ENCODE measurements at regions not wholly inside any gene's neighbourhood (a gene's known extent, or its start where the extent isn't known, plus 50 kb on each side); places are given as distances from the start of the nearest gene placed in this dataset.

- no peak overlapping the region for H2AK5ac ChIP-seq (ENCODE audit: insufficient read length, low read length)
- no peaks in the 10 kb centered on the region for H4K20me1 ChIP-seq (ENCODE audit: control insufficient read depth, insufficient read depth, insufficient read length)
- no peak overlapping the region for H2BK20ac ChIP-seq (ENCODE audit: low read depth, low read length, poor library complexity, severe bottlenecking)
- H4K8ac ChIP-seq (replicated peaks; ENCODE audit: insufficient read length, low read depth, low read length), result no peak overlapping the region
- H3K23me2 ChIP-seq (ENCODE audit: insufficient read length, low read depth, low read length, poor library complexity, severe bottlenecking), result no peaks in the 10 kb centered on the region
- no peaks in the 10 kb centered on the region for H3K27me3 ChIP-seq (ENCODE audit: insufficient read depth, low read length)
- DNase-seq, result no peak
- Mint-ChIP-seq H3K4me3 (no peak overlapping the region), H3K9me3 (peaks cover 11 to 18% of the 10 kb centered on the region in 2 experiments), H3K27me3 (ENCODE audit: low read depth) (no peaks in the 10 kb centered on the region), H3K36me3 (ENCODE audit: insufficient read depth in 1 of 3, low read depth in 3 of 3) (peaks cover 0 to 6% (median 0%) of the 10 kb centered on the region in 3 experiments; a peak in 3 of 7 replicates), H3K27ac (no peak overlapping the region), H3K4me1 (peaks cover 18 to 21% of the 10 kb centered on the region in 2 experiments)
- WGBS (ENCODE audit: extremely low coverage, insufficient read length, low lambda C conversion rate), result no CpG with 5 or more reads among the region's 2 CpGs
- no peak overlapping the region for H2BK5ac ChIP-seq (ENCODE audit: insufficient read length, low read length)
- no peak overlapping the region for H4K5ac ChIP-seq (ENCODE audit: insufficient read length, low read depth, low read length)
- no peak overlapping the region for H3K27ac ChIP-seq (ENCODE audit: insufficient read length, low read depth, low read length)
- H3K56ac ChIP-seq (ENCODE audit: insufficient read length, low read depth, low read length), result no peak overlapping the region
- H3K23ac ChIP-seq (ENCODE audit: insufficient read length, low read depth, low read length), result no peak overlapping the region
- no peak overlapping the region for H3T11ph ChIP-seq (ENCODE audit: low read length)
- H3K79me2 ChIP-seq (ENCODE audit: insufficient read depth, low read length), result no peaks in the 10 kb centered on the region
- no peaks in the 10 kb centered on the region for H3K79me1 ChIP-seq (ENCODE audit: insufficient read depth, low read depth, low read length, poor library complexity, severe bottlenecking)
- H3K18ac ChIP-seq (ENCODE audit: insufficient read length, low read depth, low read length), result no peak overlapping the region
- H3K9me3 ChIP-seq (ENCODE audit: control insufficient read depth, low read depth, low read length), result no peaks in the 10 kb centered on the region
- H2BK15ac ChIP-seq (ENCODE audit: low read depth, low read length), result no peak overlapping the region
- no peak overlapping the region for H3K14ac ChIP-seq (ENCODE audit: insufficient read depth, low read length)
- H2BK120ac ChIP-seq (ENCODE audit: low read depth, low read length, poor library complexity, severe bottlenecking), result no peak overlapping the region
- no peak overlapping the region for H3K4ac ChIP-seq (ENCODE audit: low read depth, low read length)
- H2AFZ ChIP-seq (ENCODE audit: low read length), result no peak overlapping the region
- no peak overlapping the region for H3K4me2 ChIP-seq (ENCODE audit: insufficient read depth, insufficient read length, low read length)
- no peak overlapping the region for H4K91ac ChIP-seq (ENCODE audit: insufficient read length, low read depth, low read length)
- no peak overlapping the region for H2BK12ac ChIP-seq (ENCODE audit: insufficient read length, low read depth, low read length)
- no peak for TF ChIP-seq CTCF (conservative IDR thresholded peaks at IDR 0.05)
- H3K9ac ChIP-seq (ENCODE audit: extremely low read depth, insufficient read length, low read length), result no peak overlapping the region
- H3K4me1 ChIP-seq (ENCODE audit: insufficient read depth, low read length), result no peaks in the 10 kb centered on the region; the same call in 1 of the 2 replicates
Observed at GRCh38 chr12:93946542-93947150, 201.7 kb upstream of the PLXNC1 start.

All from H9 (cell line).